Parathyroid adenoma (tissue), 2 donors: ENCODE measurements at regions not wholly inside any gene's neighbourhood (a gene's known extent, or its start where the extent isn't known, plus 50 kb on each side); places are given as distances from the start of the nearest gene placed in this dataset.

Experiments
- H2AFZ ChIP-seq: fragments of 300-600 bp; sonication (generic); one replicate; pipeline ENCODE4 v1.7.0; 2017; ENCODE audit warnings: antibody characterized with exemption, mild to moderate bottlenecking
- H3K27ac ChIP-seq: fragments of 300-600 bp; sonication (generic); one replicate; pipeline ENCODE4 v1.7.0; 2017
- H3K27me3 ChIP-seq: fragments of 300-600 bp; sonication (generic); one replicate; pipeline ENCODE4 v1.7.0; 2017; ENCODE audit warnings: low read length; ENCODE audit not compliant: control insufficient read depth, insufficient read depth
- H3K36me3 ChIP-seq: fragments of 300-600 bp; sonication (generic); one replicate; pipeline ENCODE4 v1.7.0; 2017; ENCODE audit warnings: low read length; ENCODE audit not compliant: control insufficient read depth, insufficient read depth
- H3K4me1 ChIP-seq: fragments of 300-600 bp; sonication (generic); one replicate; pipeline ENCODE4 v1.7.0; 2017; ENCODE audit warnings: control low read depth
- H3K4me2 ChIP-seq: fragments of 300-600 bp; sonication (generic); one replicate; pipeline ENCODE4 v1.7.0; 2017; ENCODE audit warnings: low read length
- H3K4me3 ChIP-seq: fragments of 300-600 bp; sonication (generic); one replicate; pipeline ENCODE4 v1.7.0; 2017; ENCODE audit warnings: low read depth, low read length
- H3K79me2 ChIP-seq: fragments of 300-600 bp; sonication (generic); one replicate; pipeline ENCODE4 v1.7.0; 2017; ENCODE audit warnings: control low read depth
- H3K9ac ChIP-seq: fragments of 300-600 bp; sonication (generic); one replicate; pipeline ENCODE4 v1.7.0; 2017; ENCODE audit warnings: mild to moderate bottlenecking
- H3K9me3 ChIP-seq: fragments of 300-600 bp; sonication (generic); one replicate; pipeline ENCODE4 v1.7.0; 2017; ENCODE audit warnings: low read length; ENCODE audit not compliant: control insufficient read depth
- CTCF ChIP-seq: fragments of 300-600 bp; sonication (generic); IDR thresholded peaks from one replicate; pipeline ENCODE4 v1.7.0; 2017; ENCODE audit warnings: antibody characterized with exemption, mild to moderate bottlenecking
- donor health status: primary hyperparathyroidism.

- H3K9ac ChIP-seq: no peak overlapping the region
- no peak for TF ChIP-seq CTCF
- H3K4me2 ChIP-seq: no peak overlapping the region
Observed at GRCh38 chr19:34828156-34828555, 55.1 kb upstream of the ZNF599 start.

GRCh38 chr19:34825212-34825611 lies 52.2 kb upstream of the ZNF599 start:
- Histone ChIP-seq H3K4me1 (no peaks in the 10 kb centered on the region), H3K4me3 (no peak overlapping the region), H3K79me2 (no peaks in the 10 kb centered on the region), H3K36me3 (no peaks in the 10 kb centered on the region), H3K9me3 (no peaks in the 10 kb centered on the region), H3K27ac (no peak overlapping the region), H3K9ac (no peak overlapping the region), H2AFZ (no peak overlapping the region), H3K4me2 (no peak overlapping the region), H3K27me3 (no peaks in the 10 kb centered on the region)
- no peak for TF ChIP-seq CTCF

More at GRCh38 chr19:34828156-34828555, 55.1 kb upstream of the ZNF599 start:
- H3K36me3 ChIP-seq: no peaks in the 10 kb centered on the region
- no peak overlapping the region for H3K27ac ChIP-seq
- no peaks in the 10 kb centered on the region for H3K79me2 ChIP-seq
- H3K27me3 ChIP-seq: no peaks in the 10 kb centered on the region
- H3K4me3 ChIP-seq: no peak overlapping the region
- no peaks in the 10 kb centered on the region for H3K9me3 ChIP-seq
- H2AFZ ChIP-seq: no peak overlapping the region
- no peaks in the 10 kb centered on the region for H3K4me1 ChIP-seq

- no peaks in the 10 kb centered on the region for H3K4me1 ChIP-seq
- H2AFZ ChIP-seq: no peak overlapping the region
- no peaks in the 10 kb centered on the region for H3K36me3 ChIP-seq
- no peaks in the 10 kb centered on the region for H3K79me2 ChIP-seq
- H3K4me3 ChIP-seq: no peak overlapping the region
- no peak overlapping the region for H3K9ac ChIP-seq
- H3K9me3 ChIP-seq: no peaks in the 10 kb centered on the region
- H3K27ac ChIP-seq: no peak overlapping the region
- no peak for TF ChIP-seq CTCF
- H3K27me3 ChIP-seq: no peaks in the 10 kb centered on the region
- no peak overlapping the region for H3K4me2 ChIP-seq
Observed at GRCh38 chr19:34824686-34825085, 51.7 kb upstream of the ZNF599 start.
